GM21390 (cell line): ENCODE measurements at regions not wholly inside any gene's neighbourhood (a gene's known extent, or its start where the extent isn't known, plus 50 kb on each side); places are given as distances from the start of the nearest gene placed in this dataset.

ENCODE experiments used
- ATAC-seq: cut with Tn5 transposase; IDR thresholded peaks from one replicate; pipeline ENCODE4 v1.9.1; 2021; ENCODE audit not compliant: unreplicated experiment

DNA sequence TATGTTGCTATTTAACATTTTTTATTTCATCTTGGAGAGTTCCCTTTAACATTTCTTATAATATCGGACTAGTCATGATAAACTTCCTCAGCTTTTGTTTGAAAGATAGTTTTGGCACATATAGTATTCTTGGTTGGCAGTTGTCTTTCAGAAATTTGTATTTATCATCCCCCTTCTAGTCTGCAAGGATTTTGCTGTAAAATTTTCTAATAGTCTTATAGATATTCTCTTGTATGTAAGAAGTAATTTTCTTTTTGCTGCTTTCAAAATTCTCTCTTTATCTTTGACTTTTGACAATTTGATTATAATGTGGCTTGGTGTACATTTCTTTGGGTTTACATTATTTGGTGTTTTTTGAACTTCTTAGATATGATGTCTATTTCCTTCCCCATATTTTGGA, 116.0 kb upstream of the AVPR1A start:
- ATAC-seq: no peak

GRCh38 chr12:63264629-63265028, 113.6 kb upstream of the AVPR1A start:
- ATAC-seq: no peak

DNA sequence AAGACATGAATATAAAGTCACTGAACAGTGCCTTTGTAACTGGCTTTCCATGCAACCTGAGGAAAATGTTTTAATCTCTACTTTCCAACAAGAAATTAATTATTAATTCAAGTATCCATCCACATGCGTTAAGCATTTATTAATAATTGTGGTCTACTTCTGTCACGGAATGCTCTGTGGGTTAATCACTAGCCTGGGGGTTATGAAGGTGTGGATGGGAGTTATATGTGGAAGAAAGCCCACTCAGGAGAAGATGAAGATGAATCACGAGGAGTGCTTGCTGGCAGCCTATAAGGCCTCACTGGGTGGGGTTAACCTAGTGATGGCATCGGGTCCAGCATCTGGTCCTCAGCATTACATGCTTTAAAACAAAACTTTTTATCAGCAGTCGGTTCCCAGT, 99.5 kb upstream of the AVPR1A start:
- no peak for ATAC-seq

DNA sequence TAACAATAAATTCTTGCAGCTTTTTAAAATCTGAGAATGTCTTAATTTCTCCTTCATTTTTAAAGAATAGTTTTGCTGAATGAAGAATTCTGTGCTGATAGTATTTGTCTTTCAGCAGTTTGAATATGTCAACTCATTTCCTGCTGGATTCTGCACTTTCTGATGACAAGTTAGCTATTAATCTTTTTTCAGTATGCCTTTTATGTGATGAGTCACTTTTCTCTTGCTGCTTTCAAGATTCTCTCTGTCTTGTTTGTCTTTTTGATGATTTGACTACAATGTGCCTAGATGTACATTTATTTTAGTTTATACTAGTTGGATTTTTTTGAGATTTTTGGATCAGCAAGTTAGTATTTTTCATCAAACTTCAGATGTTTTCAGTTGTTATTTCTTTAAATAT, 87.9 kb upstream of the AVPR1A start:
- no peak for ATAC-seq

- no peak for ATAC-seq
Measured at GRCh38 chr12:63232896-63233295, 81.9 kb upstream of the AVPR1A start.

GRCh38 chr12:63228853-63229252, 77.9 kb upstream of the AVPR1A start:
- ATAC-seq: no peak

- no peak for ATAC-seq
Measured at GRCh38 chr12:63226792-63227463, 75.9 kb upstream of the AVPR1A start.

DNA sequence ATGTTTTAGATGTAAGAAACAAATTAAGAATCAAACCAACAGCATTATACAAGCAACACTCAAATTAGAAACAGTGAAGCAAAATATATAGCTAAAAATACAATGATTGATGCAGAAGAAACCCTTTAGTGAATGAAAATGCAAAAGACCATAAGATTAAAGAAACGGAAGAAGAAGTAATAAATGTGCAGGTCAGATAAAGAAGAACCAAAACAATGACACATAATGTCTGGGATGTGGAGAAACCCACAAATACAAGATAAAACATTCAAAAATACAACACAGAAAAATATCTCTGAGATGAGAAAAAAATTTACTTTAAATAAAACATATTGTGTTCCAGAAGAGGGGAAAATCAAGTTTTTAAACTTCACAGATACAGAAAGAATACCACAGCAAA, 73.4 kb upstream of the AVPR1A start:
- ATAC-seq: no peak

DNA sequence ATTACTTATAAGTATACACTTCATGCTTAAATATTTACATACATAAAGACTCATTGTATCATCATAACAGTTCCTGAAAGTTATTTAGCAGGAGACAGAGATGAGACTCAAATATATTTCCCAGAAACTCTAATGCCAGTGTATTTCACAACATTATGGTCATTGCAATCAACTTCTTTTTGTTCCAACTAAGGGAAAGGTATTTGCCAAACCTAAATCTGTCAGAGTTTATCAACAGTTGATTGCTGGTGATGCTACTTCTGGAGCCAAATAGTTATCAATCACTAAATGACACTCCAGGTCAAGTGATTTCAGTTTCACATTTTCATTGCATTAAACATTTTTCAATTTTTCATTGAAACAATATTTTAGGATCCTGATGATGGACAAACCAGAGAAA, 72.1 kb upstream of the AVPR1A start:
- no peak for ATAC-seq

DNA sequence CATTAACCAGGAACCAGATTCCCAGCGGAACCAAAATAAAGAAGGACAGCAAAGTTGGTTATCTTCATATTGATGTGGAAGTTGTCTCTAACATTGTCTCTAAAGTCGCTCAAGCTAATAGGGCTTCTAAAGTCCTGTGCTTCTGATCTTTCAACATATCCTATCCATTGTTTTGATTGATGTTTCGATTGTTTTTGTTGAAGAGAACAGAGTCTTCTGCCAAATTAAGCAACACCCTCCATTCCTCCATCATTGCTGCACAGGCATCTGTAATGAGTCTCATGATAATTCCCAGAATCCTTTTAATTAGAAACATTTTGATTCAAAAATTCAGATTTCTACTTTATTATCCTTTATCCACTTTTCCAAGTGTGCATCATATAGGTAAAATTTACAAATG, 71.6 kb upstream of the AVPR1A start:
- no peak for ATAC-seq

- no peak for ATAC-seq
Measured at GRCh38 chr12:63220921-63221320, 69.9 kb upstream of the AVPR1A start.

GRCh38 chr12:63212316-63212715, 61.3 kb upstream of the AVPR1A start:
- ATAC-seq: no peak

- ATAC-seq: no peak
Measured at GRCh38 chr12:63208956-63209355, 58.0 kb upstream of the AVPR1A start.

DNA sequence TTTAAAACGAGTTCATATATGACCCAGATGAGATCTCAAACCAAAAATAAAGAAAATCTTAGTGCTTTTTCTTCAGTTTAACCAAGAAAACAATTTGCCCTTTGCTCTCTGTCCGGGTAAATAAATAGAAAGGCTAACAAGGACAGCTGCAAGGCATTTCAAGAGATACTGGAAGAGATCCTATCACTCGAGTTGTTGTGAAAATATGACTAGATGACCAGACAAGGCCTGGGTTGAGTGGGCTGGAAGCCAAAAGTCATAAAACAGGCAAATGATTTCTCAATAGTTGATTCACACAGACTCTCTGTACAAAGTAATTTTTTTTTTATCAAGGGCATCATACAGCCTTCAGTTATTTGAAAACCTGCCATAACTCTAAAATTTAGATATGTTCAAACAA, 55.9 kb upstream of the AVPR1A start:
- ATAC-seq: no peak

DNA sequence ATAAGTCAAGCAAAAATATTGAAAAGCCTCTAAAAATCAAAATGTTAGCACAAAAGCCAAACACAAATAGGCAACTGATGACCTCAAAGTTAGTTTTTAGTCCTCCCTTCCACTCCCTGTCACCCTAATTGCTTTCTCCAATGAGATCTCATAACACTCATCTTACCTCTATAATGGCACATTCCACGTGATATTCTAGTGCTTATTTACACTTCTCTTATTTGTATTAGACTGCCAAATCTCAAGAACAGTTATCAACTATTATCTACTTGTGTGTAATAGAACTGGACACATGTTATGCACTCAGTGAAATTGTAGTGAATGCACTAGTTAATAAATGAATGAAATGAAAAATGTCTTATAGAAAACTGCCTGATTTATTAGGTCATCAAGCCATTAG, 55.5 kb upstream of the AVPR1A start:
- no peak for ATAC-seq
